K562 (cell line): ENCODE measurements at regions not wholly inside any gene's neighbourhood (a gene's known extent, or its start where the extent isn't known, plus 50 kb on each side); places are given as distances from the start of the nearest gene placed in this dataset.

Experiments
- ATAC-seq: fragments of 200-7000 bp; cut with Tn5 transposase; 3 replicates; pipeline ENCODE4 v1.9.1; 2020; ENCODE audit warnings: moderate library complexity
- BruUV-seq: library from RNA; stranded (reverse); fragments of 400-500 nt; replicated peaks from 2 replicates; lab custom pipeline; 2021; lab: Mats Ljungman, UMichigan
- CTCF ChIA-PET: fragments of 300-600 bp; formaldehyde crosslinking; extraction: SDS; loops from one replicate; lab custom pipeline; 2021; ENCODE audit warnings: low intra/inter-chr PET ratio; lab: Yijun Ruan, JAX
- POLR2A ChIA-PET: fragments of 300-600, 350-650 bp; sonication (Branson Sonifier 250); formaldehyde crosslinking; extraction: SDS; loops from one replicate; lab custom pipeline; 2021; ENCODE audit warnings: antibody characterized with exemption, inconsistent platforms; lab: Yijun Ruan, JAX
- DNase-seq, 4 experiments: peaks; one replicate each; pipeline versions ENCODE4 v3.0.0 to v3.0.0-alpha.2; 2011 to 2018; ENCODE audit warnings: low spot score in 3 of 4, mixed read lengths in 3 of 4; ENCODE audit errors: extremely low read depth in 1 of 4
- FAIRE-seq: peaks from 2 replicates; lab custom pipeline; 2011; peaks lifted over from hg19 to GRCh38; lab: Jason Lieb, UNC
- H2AFZ ChIP-seq: 2 replicates; pipeline ENCODE4 v1.6.0; 2011; ENCODE audit warnings: low read depth, low read length, control low read depth, inconsistent platforms
- H3K27ac ChIP-seq: fragments of 200-600 bp; 3 replicates; pipeline ENCODE4 v1.8.0; 2011; ENCODE audit warnings: low read depth, mild to moderate bottlenecking, control low read depth, inconsistent platforms, low read length, moderate library complexity, mixed read lengths; ENCODE audit errors: extremely low read depth
- H3K27me3 ChIP-seq, 2 experiments: fragments of 300-600 bp in 1 of 2; 2 replicates in 1 of 2; 3 replicates in 1 of 2; pipeline versions ENCODE4 v1.6.0 to v1.8.0; 2011; ENCODE audit warnings: inconsistent platforms in 2 of 2, low read length in 2 of 2, mild to moderate bottlenecking in 1 of 2, mixed read lengths in 1 of 2, moderate library complexity in 1 of 2; ENCODE audit not compliant: control insufficient read depth in 2 of 2, insufficient read depth in 2 of 2
- H3K36me3 ChIP-seq: fragments of 300-600 bp; 3 replicates; pipeline ENCODE4 v1.8.0; 2011; ENCODE audit warnings: mild to moderate bottlenecking, low read length, inconsistent platforms; ENCODE audit not compliant: control insufficient read depth, insufficient read depth
- H3K4me1 ChIP-seq, 2 experiments: fragments of 200-600 bp in 1 of 2; replicated peaks in 1 of 2; 2 replicates in 1 of 2; 3 replicates in 1 of 2; pipeline versions ENCODE4 v1.5.1 to v1.8.0; 2011; ENCODE audit warnings: inconsistent platforms in 2 of 2, low read length in 2 of 2, mild to moderate bottlenecking in 1 of 2, mixed read lengths in 1 of 2, moderate library complexity in 1 of 2; ENCODE audit not compliant: control insufficient read depth in 2 of 2, insufficient read depth in 2 of 2
- H3K4me2 ChIP-seq: 2 replicates; pipeline ENCODE4 v1.6.1; 2011; ENCODE audit warnings: low read length, control low read depth, inconsistent platforms, mixed read lengths; ENCODE audit not compliant: insufficient read depth
- H3K4me3 ChIP-seq: fragments of 200-600 bp; sonication (generic), shearing (Covaris generic); 2 replicates; pipeline ENCODE4 v1.5.1; 2016; ENCODE audit warnings: control low read depth, inconsistent platforms
- H3K79me2 ChIP-seq: fragments of 200-600 bp; 3 replicates; pipeline ENCODE4 v1.8.0; 2011; ENCODE audit warnings: low read length, inconsistent platforms; ENCODE audit not compliant: control insufficient read depth, insufficient read depth
- H3K9ac ChIP-seq, 2 experiments: 2 replicates each; pipeline versions ENCODE4 v1.6.0 to v1.6.1; 2011; ENCODE audit warnings: low read depth in 2 of 2, low read length in 2 of 2, control low read depth in 1 of 2, inconsistent platforms in 1 of 2, mild to moderate bottlenecking in 1 of 2, mixed read lengths in 1 of 2; ENCODE audit not compliant: insufficient read depth in 1 of 2
- H3K9me1 ChIP-seq: one replicate; pipeline ENCODE4 v1.6.0; 2011; ENCODE audit warnings: inconsistent platforms, mild to moderate bottlenecking, low read length, moderate library complexity; ENCODE audit not compliant: control insufficient read depth, insufficient read depth
- H3K9me3 ChIP-seq: replicated peaks from 2 replicates; pipeline ENCODE4 v1.5.1; 2011; ENCODE audit warnings: low read depth, low read length, inconsistent platforms; ENCODE audit not compliant: control insufficient read depth, insufficient read depth
- H4K20me1 ChIP-seq: replicated peaks from 2 replicates; pipeline ENCODE4 v1.6.1; 2011; ENCODE audit warnings: low read length, inconsistent platforms, mixed read lengths; ENCODE audit not compliant: control insufficient read depth, insufficient read depth
- BCLAF1 ChIP-seq, 2 experiments: fragments of 450-650 bp in 1 of 2; IDR thresholded peaks; 2 replicates each; pipeline ENCODE4 v1.6.1; 2011 to 2017; ENCODE audit warnings: low read depth in 2 of 2, antibody characterized with exemption in 1 of 2, borderline replicate concordance in 1 of 2, low read length in 1 of 2, mild to moderate bottlenecking in 1 of 2, mixed read lengths in 1 of 2; ENCODE audit not compliant: control insufficient read depth in 1 of 2
- CBX2 ChIP-seq: fragments of 200-600 bp; sonication (generic); IDR thresholded peaks from one replicate; pipeline ENCODE4 v1.6.1; 2012; ENCODE audit warnings: mild to moderate bottlenecking, low read length, inconsistent platforms; ENCODE audit not compliant: insufficient read depth, poor library complexity, severe bottlenecking
- NCOR1 ChIP-seq: fragments of 450-650 bp; IDR thresholded peaks from 2 replicates; pipeline ENCODE4 v1.6.1; 2016; ENCODE audit warnings: mild to moderate bottlenecking, moderate library complexity
- NFIC ChIP-seq: fragments of 450-650 bp; IDR thresholded peaks from 2 replicates; pipeline ENCODE4 v1.6.1; 2017; ENCODE audit warnings: mild to moderate bottlenecking, inconsistent platforms
- NR1H2 ChIP-seq: sonication (generic); formaldehyde crosslinking; IDR thresholded peaks from 2 replicates; pipeline ENCODE4 v1.4.0; 2020; ENCODE audit warnings: mild to moderate bottlenecking, missing genetic modification reagents
- RFX1 ChIP-seq: fragments of 450-650 bp; IDR thresholded peaks from 2 replicates; pipeline ENCODE4 v1.6.1; 2016; ENCODE audit warnings: mild to moderate bottlenecking, moderate library complexity
- SRSF1 ChIP-seq: fragments of 200-400 bp; formaldehyde crosslinking; IDR thresholded peaks from 2 replicates; pipeline ENCODE4 v1.6.1; 2017; ENCODE audit warnings: mild to moderate bottlenecking, low read depth, low read length, moderate library complexity
- ZEB2 ChIP-seq: fragments of 450-650 bp; IDR thresholded peaks from 2 replicates; pipeline ENCODE4 v1.6.1; 2016
- ZNF780A ChIP-seq: fragments of 250-450 bp; sonication (Bioruptor Pico); IDR thresholded peaks from 2 replicates; pipeline ENCODE4 v1.5.0; 2021; ENCODE audit warnings: mild to moderate bottlenecking
- WGBS: fragments of 100-300 bp; shearing (Covaris generic); methylation state at CpG from one replicate; pipeline ENCODE4 v1.1.6; 2016; ENCODE audit warnings: low coverage, mixed read lengths; ENCODE audit not compliant: insufficient coverage; ENCODE audit errors: missing lambda C conversion rate; 5-methylcytosine and 5-hydroxymethylcytosine counted together
- in situ Hi-C: fragments of 300-500 bp; cut with MboI; formaldehyde crosslinking; loops from 4 replicates; pipeline ENCODE4 v1.15.0; 2018; ENCODE audit warnings: inconsistent platforms, mixed read lengths
- intact Hi-C: fragments of 100-400 bp; cut with micrococcal nuclease; formaldehyde crosslinking; loops from 2 replicates; pipeline ENCODE4 v1.14.2; 2022

- H3K4me1 ChIP-seq: peaks cover 0 to 2% of the 10 kb centered on the region in 2 experiments; a peak in 2 of 5 replicates
- ATAC-seq (no peak), DNase-seq (no peak), FAIRE-seq (no peak)
- no peak overlapping the region for H2AFZ ChIP-seq
- H3K4me3 ChIP-seq: no peak overlapping the region
- ChIA-PET CTCF (no interaction called here), POLR2A (no interaction called here)
- BruUV-seq: no TSS peak
- in situ Hi-C loops (no loop called here), intact Hi-C loops (no loop called here)
- H3K4me2 ChIP-seq: no peak overlapping the region
- H3K36me3 ChIP-seq: no peaks in the 10 kb centered on the region
- 19% methylated on average over 3 of the region's 3 CpGs for WGBS
- no peaks in the 10 kb centered on the region for H3K9me3 ChIP-seq
- TF ChIP-seq NCOR1 (no peak), BCLAF1 (IDR thresholded peaks at IDR 0.05; ENCODE audit: borderline replicate concordance in 1 of 2, control insufficient read depth in 1 of 2, low read depth in 2 of 2, low read length in 1 of 2) (no peak), CBX2 (no peak), NR1H2 (CRISPR knock-in tag) (no peak), RFX1 (no peak), ZNF780A (CRISPR knock-in tag) (no peak), ZEB2 (no peak), SRSF1 (no peak), NFIC (no peak)
- H3K9ac ChIP-seq: no peak overlapping the region
- H3K9me1 ChIP-seq: no peaks in the 10 kb centered on the region
- peaks cover 3 to 5% of the 10 kb centered on the region in 2 experiments; a peak in 1 of 5 replicates for H3K27me3 ChIP-seq
- no peak overlapping the region for H3K27ac ChIP-seq
- H3K79me2 ChIP-seq: no peaks in the 10 kb centered on the region
- H4K20me1 ChIP-seq: no peaks in the 10 kb centered on the region
Observed at GRCh38 chr5:87154191-87154590, 113.5 kb upstream of the RASA1 start.
